Esophagus muscularis mucosa (tissue), 4 donors: ENCODE measurements at regions not wholly inside any gene's neighbourhood (a gene's known extent, or its start where the extent isn't known, plus 50 kb on each side); places are given as distances from the start of the nearest gene placed in this dataset.

Experiments used
- DNase-seq: peaks from one replicate; pipeline ENCODE4 v3.0.0-alpha.2; 2017; ENCODE audit errors: extremely low spot score
- H3K27ac ChIP-seq, 4 donors: fragments of 200-600 bp; sonication (generic); replicated peaks in 1 of 4; 1 replicate in 3 of 4; 2 replicates in 1 of 4; pipeline ENCODE4 v1.5.1; 2016 to 2019; ENCODE audit warnings: mild to moderate bottlenecking in 1 of 4
- H3K27me3 ChIP-seq, 4 donors: fragments of 200-600 bp; sonication (generic); one replicate each; pipeline versions ENCODE4 v1.5.1 to v1.6.0; 2016 to 2019
- H3K36me3 ChIP-seq, 4 donors: fragments of 200-600 bp; sonication (generic); one replicate each; pipeline ENCODE4 v1.5.1; 2016 to 2019
- H3K4me1 ChIP-seq, 4 donors: fragments of 200-600 bp; sonication (generic); one replicate each; pipeline ENCODE4 v1.5.1; 2016 to 2019
- H3K4me3 ChIP-seq, 4 donors: fragments of 200-600 bp; sonication (generic); 1 replicate in 2 of 4; 2 replicates in 2 of 4; pipeline ENCODE4 v1.5.1; 2016 to 2019; ENCODE audit warnings: mild to moderate bottlenecking in 4 of 4, moderate library complexity in 1 of 4
- H3K9me3 ChIP-seq, 4 donors: fragments of 200-600 bp; sonication (generic); 1 replicate in 3 of 4; 2 replicates in 1 of 4; pipeline ENCODE4 v1.5.1; 2016 to 2019
- EP300 ChIP-seq: sonication (generic); formaldehyde crosslinking; IDR thresholded peaks from one replicate; pipeline ENCODE4 v1.6.1; 2017; ENCODE audit warnings: antibody characterized with exemption
- POLR2A ChIP-seq: fragments of 450-650 bp; IDR thresholded peaks from one replicate; pipeline ENCODE4 v1.6.1; 2017; ENCODE audit warnings: antibody characterized with exemption, moderate library complexity, mild to moderate bottlenecking, low read depth
- POLR2AphosphoS5 ChIP-seq, 2 donors: sonication (generic); formaldehyde crosslinking; IDR thresholded peaks; one replicate each; pipeline ENCODE4 v1.6.1; 2017; ENCODE audit warnings: antibody characterized with exemption in 2 of 2
- WGBS: methylation state at CpG from one replicate; pipeline ENCODE4 v1.1.5; 2018; 5-methylcytosine and 5-hydroxymethylcytosine counted together
- intact Hi-C: fragments of 100-400 bp; cut with DNase I; formaldehyde crosslinking; loops from one replicate; pipeline ENCODE4 v1.15.1; 2023
- TF ChIP-seq, protein P1 (sequence below), 3 experiments: fragments of 200-600 bp in 2 of 3; fragments of 450-650 bp in 1 of 3; sonication (generic) in 2 of 3; IDR thresholded peaks; one replicate each; pipeline ENCODE4 v1.5.1; 2017 to 2019; ENCODE audit warnings: antibody characterized with exemption in 3 of 3, mild to moderate bottlenecking in 2 of 3, moderate library complexity in 1 of 3

DNA sequence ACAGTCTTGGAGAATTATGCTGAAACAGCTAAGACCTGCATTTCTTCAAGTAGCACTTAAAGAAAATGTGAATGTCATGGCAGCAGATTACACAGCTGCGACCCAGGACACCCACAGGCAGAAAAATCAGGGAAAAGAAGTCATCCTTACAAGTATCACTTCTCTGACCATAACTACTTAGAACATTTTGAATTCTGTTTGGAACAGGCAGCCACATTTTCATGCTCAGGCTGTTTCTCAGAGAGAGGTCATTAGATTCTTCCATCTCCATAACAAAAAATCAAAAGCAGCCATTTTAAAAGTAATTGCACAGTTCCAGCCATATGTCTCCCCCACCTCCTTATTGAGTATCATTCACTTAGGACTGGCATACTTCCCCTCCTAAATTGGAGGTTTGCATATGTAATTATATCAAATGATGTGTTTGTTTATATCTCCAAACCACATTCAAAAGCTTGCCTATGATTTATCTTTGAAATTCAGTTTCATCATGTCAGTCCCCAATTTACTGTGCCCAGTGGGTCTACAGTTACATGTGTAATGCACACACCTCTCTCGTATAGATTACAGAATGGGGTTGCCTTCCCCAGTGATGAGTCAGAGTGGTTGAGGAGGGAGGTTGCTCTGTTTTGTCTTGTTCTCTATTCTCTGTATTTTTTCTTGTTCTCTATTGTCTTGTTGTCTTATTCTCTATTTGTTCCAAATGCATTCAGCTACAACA lies 276.5 kb upstream of the MTNR1B start:
- Histone ChIP-seq H3K4me3 (no peak overlapping the region), H3K27ac (no peak overlapping the region), H3K9me3 (no peaks in the 10 kb centered on the region), H3K4me1 (no peaks in the 10 kb centered on the region), H3K36me3 (no peaks in the 10 kb centered on the region), H3K27me3 (no peaks in the 10 kb centered on the region)
- intact Hi-C loops = no loop called here
- no peak for DNase-seq
- 80% methylated on average over 2 of the region's 2 CpGs for WGBS
- TF ChIP-seq POLR2AphosphoS5 (IDR thresholded peaks at IDR 0.05) (no peak), EP300 (no peak)
- TF ChIP-seq, protein P1, sequence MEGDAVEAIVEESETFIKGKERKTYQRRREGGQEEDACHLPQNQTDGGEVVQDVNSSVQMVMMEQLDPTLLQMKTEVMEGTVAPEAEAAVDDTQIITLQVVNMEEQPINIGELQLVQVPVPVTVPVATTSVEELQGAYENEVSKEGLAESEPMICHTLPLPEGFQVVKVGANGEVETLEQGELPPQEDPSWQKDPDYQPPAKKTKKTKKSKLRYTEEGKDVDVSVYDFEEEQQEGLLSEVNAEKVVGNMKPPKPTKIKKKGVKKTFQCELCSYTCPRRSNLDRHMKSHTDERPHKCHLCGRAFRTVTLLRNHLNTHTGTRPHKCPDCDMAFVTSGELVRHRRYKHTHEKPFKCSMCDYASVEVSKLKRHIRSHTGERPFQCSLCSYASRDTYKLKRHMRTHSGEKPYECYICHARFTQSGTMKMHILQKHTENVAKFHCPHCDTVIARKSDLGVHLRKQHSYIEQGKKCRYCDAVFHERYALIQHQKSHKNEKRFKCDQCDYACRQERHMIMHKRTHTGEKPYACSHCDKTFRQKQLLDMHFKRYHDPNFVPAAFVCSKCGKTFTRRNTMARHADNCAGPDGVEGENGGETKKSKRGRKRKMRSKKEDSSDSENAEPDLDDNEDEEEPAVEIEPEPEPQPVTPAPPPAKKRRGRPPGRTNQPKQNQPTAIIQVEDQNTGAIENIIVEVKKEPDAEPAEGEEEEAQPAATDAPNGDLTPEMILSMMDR (IDR thresholded peaks at IDR 0.05) = no peak

DNA sequence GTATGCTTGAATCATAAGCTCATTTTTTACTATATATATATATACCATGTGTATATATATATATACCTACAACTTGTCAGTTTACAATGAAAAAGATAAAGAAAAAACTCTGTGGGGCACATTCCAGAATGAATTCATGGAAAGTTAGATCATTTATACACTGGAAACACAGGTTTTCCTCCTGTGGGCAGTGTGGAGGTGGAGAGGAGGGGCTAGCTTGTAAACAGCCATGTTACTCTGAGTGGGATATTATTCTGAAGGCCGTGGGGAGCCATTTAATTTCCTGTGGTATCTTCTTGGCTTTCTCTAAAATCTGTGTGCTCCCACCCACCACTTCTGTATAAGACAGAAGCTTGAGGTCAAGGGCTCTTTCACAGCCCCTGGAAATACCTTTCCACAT lies 273.4 kb upstream of the MTNR1B start:
- no peak overlapping the region for H3K4me3 ChIP-seq
- WGBS = 89% methylated on average over 1 of the region's 1 CpG
- TF ChIP-seq, protein P1 (IDR thresholded peaks at IDR 0.05) = no peak
- TF ChIP-seq POLR2A = no peak
- TF ChIP-seq POLR2AphosphoS5 (IDR thresholded peaks at IDR 0.05) = no peak
- TF ChIP-seq EP300 = no peak

GRCh38 chr11:92697461-92698312 lies 271.8 kb upstream of the MTNR1B start:
- H3K4me1 ChIP-seq = peaks cover 0 to 5% (median 0%) of the 10 kb centered on the region in 4 donors
- intact Hi-C loops = no loop called here
- WGBS = 46% methylated on average over 11 of the region's 11 CpGs
- no peaks in the 10 kb centered on the region for H3K36me3 ChIP-seq
- peak overlapping the region in 1 of 4 donors; percentile 5 for H3K27ac ChIP-seq
- TF ChIP-seq, protein P1 (IDR thresholded peaks at IDR 0.05) = no peak
- TF ChIP-seq POLR2A = no peak
- TF ChIP-seq EP300 = no peak
- no peak for TF ChIP-seq POLR2AphosphoS5 (IDR thresholded peaks at IDR 0.05)
- H3K27me3 ChIP-seq = no peaks in the 10 kb centered on the region
- H3K4me3 ChIP-seq = peak overlapping the region; percentile 1 to 31 (median 21)
- H3K9me3 ChIP-seq = no peaks in the 10 kb centered on the region
- DNase-seq = no peak

More for the DNA sequence above, 273.4 kb upstream of the MTNR1B start:
- Histone ChIP-seq H3K27ac (no peak overlapping the region), H3K9me3 (no peaks in the 10 kb centered on the region), H3K36me3 (no peaks in the 10 kb centered on the region), H3K27me3 (no peaks in the 10 kb centered on the region), H3K4me1 (no peaks in the 10 kb centered on the region)
- intact Hi-C loops = no loop called here
- no peak for DNase-seq

- DNase-seq = no peak
- intact Hi-C loops = no loop called here
- H3K9me3 ChIP-seq = no peaks in the 10 kb centered on the region
- H3K4me1 ChIP-seq = peaks cover 0 to 10% (median 0%) of the 10 kb centered on the region in 4 donors
- 79% methylated on average over 2 of the region's 2 CpGs for WGBS
- no peak overlapping the region for H3K4me3 ChIP-seq
- H3K27me3 ChIP-seq = no peaks in the 10 kb centered on the region
- H3K27ac ChIP-seq = no peak overlapping the region
- no peak for TF ChIP-seq EP300
- TF ChIP-seq POLR2AphosphoS5 (IDR thresholded peaks at IDR 0.05) = no peak
- TF ChIP-seq POLR2A = no peak
- TF ChIP-seq, protein P1 (IDR thresholded peaks at IDR 0.05) = no peak
- no peaks in the 10 kb centered on the region for H3K36me3 ChIP-seq
Measured at GRCh38 chr11:92698742-92699141, 270.7 kb upstream of the MTNR1B start.
